Fibroblast of skin of scalp (primary cell): ENCODE measurements at regions not wholly inside any gene's neighbourhood (a gene's known extent, or its start where the extent isn't known, plus 50 kb on each side); places are given as distances from the start of the nearest gene placed in this dataset.
"Not testable (repeated sequence)": the region's sequence is repeated elsewhere in the genome, so short reads cannot be mapped to it uniquely, and the experiment has no call there.

Experiments
- DNase-seq: peaks from one replicate; pipeline ENCODE4 v3.0.0-alpha.2; 2013

- DNase-seq, result not testable (repeated sequence)
Measured at GRCh38 chr6:57870083-57870482, 552.7 kb downstream of the PRIM2 start.

GRCh38 chr6:57873424-57873823 is 556.0 kb downstream of the PRIM2 start:
- not testable (repeated sequence) for DNase-seq

- DNase-seq, result not testable (repeated sequence)
Measured at GRCh38 chr6:57876659-57877058, 559.2 kb downstream of the PRIM2 start.

- not testable (repeated sequence) for DNase-seq
Measured at GRCh38 chr6:57877729-57878128, 560.3 kb downstream of the PRIM2 start.

- not testable (repeated sequence) for DNase-seq
Measured at GRCh38 chr6:57878792-57879191, 561.4 kb downstream of the PRIM2 start.

- DNase-seq, result not testable (repeated sequence)
Measured at GRCh38 chr6:57898850-57899249, 581.4 kb downstream of the PRIM2 start.

GRCh38 chr6:57900687-57901399 is 583.4 kb downstream of the PRIM2 start:
- DNase-seq, result peak; percentile 10

- DNase-seq, result peak; percentile 46
Measured at GRCh38 chr6:57901445-57901844, 584.0 kb downstream of the PRIM2 start.

- DNase-seq, result not testable (repeated sequence)
Measured at GRCh38 chr6:57904356-57904755, 586.9 kb downstream of the PRIM2 start.

- not testable (repeated sequence) for DNase-seq
Measured at GRCh38 chr6:57915300-57915699, 597.9 kb downstream of the PRIM2 start.

GRCh38 chr6:57942966-57943365 is 625.5 kb downstream of the PRIM2 start:
- DNase-seq, result not testable (repeated sequence)

GRCh38 chr6:57946084-57946768 is 628.8 kb downstream of the PRIM2 start:
- not testable (repeated sequence) for DNase-seq

GRCh38 chr6:57946769-57947091 is 629.3 kb downstream of the PRIM2 start:
- not testable (repeated sequence) for DNase-seq

- DNase-seq, result not testable (repeated sequence)
Measured at GRCh38 chr6:57948481-57948880, 631.1 kb downstream of the PRIM2 start.

GRCh38 chr6:57950430-57950829 is 633.0 kb downstream of the PRIM2 start:
- DNase-seq, result not testable (repeated sequence)

- DNase-seq, result not testable (repeated sequence)
Measured at GRCh38 chr6:57966757-57967156, 649.3 kb downstream of the PRIM2 start.

- not testable (repeated sequence) for DNase-seq
Measured at GRCh38 chr6:57971956-57972355, 654.5 kb downstream of the PRIM2 start.

GRCh38 chr6:57974653-57975052 is 657.2 kb downstream of the PRIM2 start:
- DNase-seq, result no peak

- DNase-seq, result not testable (repeated sequence)
Measured at GRCh38 chr6:57975127-57975526, 657.7 kb downstream of the PRIM2 start.

- DNase-seq, result not testable (repeated sequence)
Measured at GRCh38 chr6:57976371-57976770, 658.9 kb downstream of the PRIM2 start.

GRCh38 chr6:57983603-57984002 is 666.2 kb downstream of the PRIM2 start:
- DNase-seq, result peak; percentile 4

GRCh38 chr6:57984575-57984974 is 667.1 kb downstream of the PRIM2 start:
- DNase-seq, result not testable (repeated sequence)

GRCh38 chr6:57985734-57986133 is 668.3 kb downstream of the PRIM2 start:
- DNase-seq, result not testable (repeated sequence)

- not testable (repeated sequence) for DNase-seq
Measured at GRCh38 chr6:57986584-57986983, 669.2 kb downstream of the PRIM2 start.
